Coronary artery (tissue), 2 donors: ENCODE measurements at regions not wholly inside any gene's neighbourhood (a gene's known extent, or its start where the extent isn't known, plus 50 kb on each side); places are given as distances from the start of the nearest gene placed in this dataset.

Experiments
- DNase-seq: peaks from one replicate; pipeline ENCODE4 v3.0.0-alpha.2; 2017; ENCODE audit warnings: low spot score
- H3K27ac ChIP-seq, 2 donors: fragments of 200-600 bp; sonication (generic); one replicate each; pipeline ENCODE4 v1.5.1; 2016 to 2019
- H3K4me3 ChIP-seq: fragments of 200-600 bp; sonication (generic); 2 replicates; pipeline ENCODE4 v1.5.1; 2016; ENCODE audit warnings: mild to moderate bottlenecking, moderate library complexity
- CTCF ChIP-seq: fragments of 200-600 bp; sonication (generic); IDR thresholded peaks from one replicate; pipeline ENCODE4 v1.5.1; 2019; ENCODE audit warnings: antibody characterized with exemption

GRCh38 chr2:57892920-57893319 lies 153.7 kb upstream of the VRK2 start:
- Histone ChIP-seq H3K4me3 (no peak overlapping the region), H3K27ac (no peak overlapping the region)
- no peak for DNase-seq
- no peak for TF ChIP-seq CTCF

- TF ChIP-seq CTCF: no peak
- Histone ChIP-seq H3K4me3 (no peak overlapping the region), H3K27ac (no peak overlapping the region)
- no peak for DNase-seq
Observed at GRCh38 chr2:57893347-57893746, 153.3 kb upstream of the VRK2 start.

- no peak for TF ChIP-seq CTCF
- no peak overlapping the region for H3K4me3 ChIP-seq
- H3K27ac ChIP-seq: no peak overlapping the region
- no peak for DNase-seq
Observed at GRCh38 chr2:57893786-57894185, 152.8 kb upstream of the VRK2 start.

- Histone ChIP-seq H3K27ac (no peak overlapping the region), H3K4me3 (no peak overlapping the region)
- DNase-seq: no peak
- TF ChIP-seq CTCF: no peak
Observed at GRCh38 chr2:57894381-57894780, 152.2 kb upstream of the VRK2 start.

- no peak overlapping the region for H3K27ac ChIP-seq
- DNase-seq: no peak
- TF ChIP-seq CTCF: no peak
- H3K4me3 ChIP-seq: no peak overlapping the region
Observed at GRCh38 chr2:57897920-57898319, 148.7 kb upstream of the VRK2 start.

- Histone ChIP-seq H3K27ac (no peak overlapping the region), H3K4me3 (no peak overlapping the region)
- no peak for TF ChIP-seq CTCF
- no peak for DNase-seq
Observed at GRCh38 chr2:57899898-57900297, 146.7 kb upstream of the VRK2 start.

GRCh38 chr2:57902578-57902977 lies 144.0 kb upstream of the VRK2 start:
- TF ChIP-seq CTCF: no peak
- Histone ChIP-seq H3K4me3 (no peak overlapping the region), H3K27ac (no peak overlapping the region)
- no peak for DNase-seq
